ENCODE measurements at regions not wholly inside any gene's neighbourhood (a gene's known extent, or its start where the extent isn't known, plus 50 kb on each side); places are given as distances from the start of the nearest gene placed in this dataset.

DNA sequence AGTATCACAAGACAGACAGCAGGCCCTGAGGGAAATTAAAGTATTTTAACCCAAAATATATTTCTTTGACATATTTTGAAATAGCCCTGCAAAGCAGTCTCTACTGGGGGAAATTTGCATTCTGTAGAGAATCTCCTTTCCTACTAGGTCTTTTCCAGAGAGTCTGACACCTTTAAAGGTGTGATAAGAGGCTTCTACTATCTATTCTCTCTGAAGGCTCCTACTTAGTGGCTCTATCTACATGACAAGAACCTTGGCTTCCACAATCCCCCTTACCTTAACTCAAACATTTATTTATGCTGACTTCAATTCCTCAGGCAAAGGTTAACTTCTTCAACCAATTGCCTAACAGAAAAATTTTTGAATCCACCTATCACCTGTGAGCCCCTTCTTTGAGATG, 174.6 kb upstream of the GALNT5 start:
- TF ChIP-seq EZH2 (IDR thresholded peaks at IDR 0.05; ENCODE audit: insufficient read depth, poor library complexity, severe bottlenecking) = no peak
- no peak for TF ChIP-seq EZH2phosphoT487 (IDR thresholded peaks at IDR 0.05; ENCODE audit: insufficient read depth, low read depth)
